Esophagus squamous epithelium (tissue), 5 donors: ENCODE measurements at regions not wholly inside any gene's neighbourhood (a gene's known extent, or its start where the extent isn't known, plus 50 kb on each side); places are given as distances from the start of the nearest gene placed in this dataset.

Experiments
- DNase-seq: peaks from one replicate; lab custom pipeline; 2025; lab: John Stamatoyannopoulos, UW
- H3K27ac ChIP-seq, 4 donors: fragments of 200-600 bp; sonication (generic); one replicate each; pipeline ENCODE4 v1.5.1; 2016 to 2019; ENCODE audit warnings: mild to moderate bottlenecking in 1 of 4
- H3K27me3 ChIP-seq, 4 donors: fragments of 200-600 bp; sonication (generic); 1 replicate in 3 of 4; 2 replicates in 1 of 4; pipeline versions ENCODE4 v1.5.1 to v1.6.0; 2017 to 2021; ENCODE audit warnings: antibody characterized with exemption in 1 of 4
- H3K36me3 ChIP-seq, 3 donors: fragments of 200-600 bp; sonication (generic); one replicate each; pipeline ENCODE4 v1.5.1; 2016 to 2019
- H3K4me1 ChIP-seq, 3 donors: fragments of 200-600 bp; sonication (generic); one replicate each; pipeline ENCODE4 v1.5.1; 2017 to 2019
- H3K4me3 ChIP-seq, 4 donors: fragments of 200-600 bp; sonication (generic); 1 replicate in 3 of 4; 2 replicates in 1 of 4; pipeline ENCODE4 v1.5.1; 2016 to 2019; ENCODE audit warnings: mild to moderate bottlenecking in 2 of 4, moderate library complexity in 1 of 4
- H3K9me3 ChIP-seq, 3 donors: fragments of 200-600 bp; sonication (generic); one replicate each; pipeline ENCODE4 v1.5.1; 2016 to 2019
- POLR2A ChIP-seq, 4 donors: fragments of 450-650 bp; IDR thresholded peaks; one replicate each; pipeline ENCODE4 v1.6.1; 2017; ENCODE audit warnings: antibody characterized with exemption in 4 of 4, mild to moderate bottlenecking in 4 of 4, moderate library complexity in 3 of 4
- WGBS, 2 donors: methylation state at CpG; one replicate each; pipeline ENCODE4 v1.1.5; 2018; 5-methylcytosine and 5-hydroxymethylcytosine counted together
- intact Hi-C: fragments of 100-400 bp; cut with DNase I; formaldehyde crosslinking; loops from one replicate; pipeline ENCODE4 v1.15.0; 2022
- TF ChIP-seq, protein P1 (sequence below), 6 experiments: fragments of 450-650 bp in 4 of 6; fragments of 200-600 bp in 2 of 6; sonication (generic) in 2 of 6; IDR thresholded peaks; one replicate each; pipeline ENCODE4 v1.5.1; 2016 to 2019; ENCODE audit warnings: antibody characterized with exemption in 6 of 6, mild to moderate bottlenecking in 4 of 6, moderate library complexity in 4 of 6
- donor health status: DM: yes; HTN: yes; CAD: no.

GRCh38 chr7:125358551-125359167 is 429.0 kb upstream of the POT1 start:
- DNase-seq, result no peak
- no peaks in the 10 kb centered on the region for H3K36me3 ChIP-seq
- no peaks in the 10 kb centered on the region for H3K4me1 ChIP-seq
- H3K27me3 ChIP-seq, result no peaks in the 10 kb centered on the region
- intact Hi-C loops, result loop anchor here (10.0 kb wide), 1 partner anchor 64 kb away; no protein-coding TSS in a partner anchor
- H3K9me3 ChIP-seq, result no peaks in the 10 kb centered on the region
- H3K4me3 ChIP-seq, result no peak overlapping the region
- no peak overlapping the region for H3K27ac ChIP-seq
- TF ChIP-seq, protein P1, sequence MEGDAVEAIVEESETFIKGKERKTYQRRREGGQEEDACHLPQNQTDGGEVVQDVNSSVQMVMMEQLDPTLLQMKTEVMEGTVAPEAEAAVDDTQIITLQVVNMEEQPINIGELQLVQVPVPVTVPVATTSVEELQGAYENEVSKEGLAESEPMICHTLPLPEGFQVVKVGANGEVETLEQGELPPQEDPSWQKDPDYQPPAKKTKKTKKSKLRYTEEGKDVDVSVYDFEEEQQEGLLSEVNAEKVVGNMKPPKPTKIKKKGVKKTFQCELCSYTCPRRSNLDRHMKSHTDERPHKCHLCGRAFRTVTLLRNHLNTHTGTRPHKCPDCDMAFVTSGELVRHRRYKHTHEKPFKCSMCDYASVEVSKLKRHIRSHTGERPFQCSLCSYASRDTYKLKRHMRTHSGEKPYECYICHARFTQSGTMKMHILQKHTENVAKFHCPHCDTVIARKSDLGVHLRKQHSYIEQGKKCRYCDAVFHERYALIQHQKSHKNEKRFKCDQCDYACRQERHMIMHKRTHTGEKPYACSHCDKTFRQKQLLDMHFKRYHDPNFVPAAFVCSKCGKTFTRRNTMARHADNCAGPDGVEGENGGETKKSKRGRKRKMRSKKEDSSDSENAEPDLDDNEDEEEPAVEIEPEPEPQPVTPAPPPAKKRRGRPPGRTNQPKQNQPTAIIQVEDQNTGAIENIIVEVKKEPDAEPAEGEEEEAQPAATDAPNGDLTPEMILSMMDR (IDR thresholded peaks at IDR 0.05), result no peak
- no peak for TF ChIP-seq POLR2A (IDR thresholded peaks at IDR 0.05)
- WGBS, 2 donors, result 59 to 62% methylated on average over 2 to 3 of the region's 3 CpGs

DNA sequence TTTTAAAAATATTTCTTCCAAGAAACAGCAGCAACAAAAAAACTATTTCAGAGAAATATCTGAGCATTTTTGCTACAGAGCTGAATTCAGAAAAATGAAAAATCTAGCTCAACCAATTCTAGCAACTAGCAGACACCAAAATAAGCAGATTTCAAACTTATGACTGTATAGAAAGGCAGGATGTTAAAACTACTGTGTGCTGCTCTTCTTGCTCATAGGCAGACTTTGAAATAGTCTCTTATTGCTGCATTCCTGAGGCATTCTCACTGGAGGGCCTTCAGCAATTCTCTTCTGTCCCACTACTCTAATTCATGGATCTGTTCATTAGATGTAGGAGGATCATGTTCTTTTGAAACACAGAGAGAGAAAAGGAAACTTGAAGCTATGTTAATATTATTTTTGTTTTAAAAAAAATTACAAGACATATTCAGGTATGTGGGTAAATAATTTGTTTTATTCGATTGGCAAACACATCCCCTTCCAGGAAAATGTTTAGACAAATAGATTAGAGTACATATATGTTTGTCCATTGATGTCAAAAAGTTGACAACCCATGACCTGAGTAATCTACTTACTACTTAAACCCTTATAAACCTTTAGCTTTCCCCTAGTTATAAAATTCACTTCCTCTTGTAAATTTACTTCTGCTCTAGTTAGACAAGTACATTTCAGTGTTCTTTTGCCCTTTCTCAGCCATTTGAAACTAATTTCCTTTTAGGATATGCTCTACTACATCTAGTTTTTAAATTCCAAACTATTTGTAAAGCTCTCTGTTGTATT is 428.2 kb upstream of the POT1 start:
- 43 to 59% methylated on average over 1 of the region's 1 CpG for WGBS, 2 donors
- H3K27ac ChIP-seq, result no peak overlapping the region
- intact Hi-C loops, result loop anchor here (10.0 kb wide), 1 partner anchor 63 kb away; no protein-coding TSS in a partner anchor

GRCh38 chr7:125355899-125356298 is 426.3 kb upstream of the POT1 start:
- no peak for DNase-seq
- Histone ChIP-seq H3K36me3 (no peaks in the 10 kb centered on the region), H3K4me1 (no peaks in the 10 kb centered on the region), H3K27me3 (no peaks in the 10 kb centered on the region), H3K9me3 (no peaks in the 10 kb centered on the region), H3K4me3 (no peak overlapping the region), H3K27ac (no peak overlapping the region)
- 30 to 43% methylated on average over 6 of the region's 6 CpGs for WGBS, 2 donors
- TF ChIP-seq, protein P1 (IDR thresholded peaks at IDR 0.05), result no peak
- no peak for TF ChIP-seq POLR2A (IDR thresholded peaks at IDR 0.05)
- intact Hi-C loops, result loop anchor here (10.0 kb wide), 1 partner anchor 61 kb away; no protein-coding TSS in a partner anchor

More for the DNA sequence above, 428.2 kb upstream of the POT1 start:
- H3K9me3 ChIP-seq, result no peaks in the 10 kb centered on the region
- H3K27me3 ChIP-seq, result no peaks in the 10 kb centered on the region
- TF ChIP-seq POLR2A (IDR thresholded peaks at IDR 0.05), result no peak
- TF ChIP-seq, protein P1 (IDR thresholded peaks at IDR 0.05), result no peak
- no peaks in the 10 kb centered on the region for H3K36me3 ChIP-seq
- no peak overlapping the region for H3K4me3 ChIP-seq
- H3K4me1 ChIP-seq, result no peaks in the 10 kb centered on the region
- DNase-seq, result no peak

DNA sequence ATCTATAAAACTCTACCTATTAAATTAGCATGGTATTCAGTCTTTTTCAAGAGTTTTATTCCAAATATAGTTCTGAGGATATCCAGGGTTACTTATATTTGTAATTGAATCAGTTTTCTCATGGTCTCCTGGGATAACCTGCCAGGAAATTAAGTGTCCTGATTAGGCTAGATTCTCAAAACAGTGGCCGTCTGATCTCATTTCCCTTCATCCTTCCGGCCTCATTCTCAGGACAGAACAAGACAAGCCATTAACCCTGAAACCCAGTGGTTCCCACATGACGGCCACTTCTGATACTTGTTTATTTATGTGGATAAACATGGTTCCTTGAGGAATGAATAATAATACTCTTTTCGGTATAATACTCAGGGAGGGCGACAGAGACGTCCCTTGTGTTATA is 417.6 kb upstream of the POT1 start:
- H3K9me3 ChIP-seq, result no peaks in the 10 kb centered on the region
- intact Hi-C loops, result no loop called here
- TF ChIP-seq, protein P1 (IDR thresholded peaks at IDR 0.05), result no peak
- TF ChIP-seq POLR2A (IDR thresholded peaks at IDR 0.05), result no peak
- DNase-seq, result no peak
- H3K27me3 ChIP-seq, result no peaks in the 10 kb centered on the region
- 48 to 49% methylated on average over 6 of the region's 6 CpGs for WGBS, 2 donors
- H3K4me1 ChIP-seq, result no peaks in the 10 kb centered on the region
- no peak overlapping the region for H3K27ac ChIP-seq
- H3K4me3 ChIP-seq, result no peak overlapping the region
- no peaks in the 10 kb centered on the region for H3K36me3 ChIP-seq

DNA sequence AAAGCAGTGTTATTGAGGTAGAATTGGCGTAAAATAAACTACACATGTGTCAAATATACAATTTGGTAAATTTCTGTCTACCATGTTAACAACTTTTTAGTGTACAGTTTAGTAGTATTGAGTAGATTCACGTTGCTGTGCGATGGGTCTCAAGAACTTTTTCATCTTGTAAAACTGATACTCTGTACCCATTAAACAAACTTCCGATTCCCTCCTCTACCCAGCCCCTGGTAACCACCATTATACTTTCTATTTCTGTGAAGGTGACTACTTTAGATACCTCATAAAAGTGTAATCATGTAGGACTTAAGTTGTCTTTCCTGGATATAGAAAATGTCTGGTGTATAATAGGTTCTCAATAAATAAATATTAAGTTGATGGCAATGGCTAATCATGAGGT is 408.5 kb upstream of the POT1 start:
- Histone ChIP-seq H3K27me3 (no peaks in the 10 kb centered on the region), H3K36me3 (no peaks in the 10 kb centered on the region), H3K9me3 (no peaks in the 10 kb centered on the region), H3K4me3 (no peak overlapping the region), H3K4me1 (no peaks in the 10 kb centered on the region), H3K27ac (no peak overlapping the region)
- TF ChIP-seq, protein P1 (IDR thresholded peaks at IDR 0.05), result no peak
- TF ChIP-seq POLR2A (IDR thresholded peaks at IDR 0.05), result no peak
- intact Hi-C loops, result no loop called here
- no peak for DNase-seq
- 83 to 86% methylated on average over 4 of the region's 4 CpGs for WGBS, 2 donors
